ENCODE measurements at regions not wholly inside any gene's neighbourhood (a gene's known extent, or its start where the extent isn't known, plus 50 kb on each side); places are given as distances from the start of the nearest gene placed in this dataset.
"Not testable (repeated sequence)": the region's sequence is repeated elsewhere in the genome, so short reads cannot be mapped to it uniquely, and the experiment has no call there.

DNA sequence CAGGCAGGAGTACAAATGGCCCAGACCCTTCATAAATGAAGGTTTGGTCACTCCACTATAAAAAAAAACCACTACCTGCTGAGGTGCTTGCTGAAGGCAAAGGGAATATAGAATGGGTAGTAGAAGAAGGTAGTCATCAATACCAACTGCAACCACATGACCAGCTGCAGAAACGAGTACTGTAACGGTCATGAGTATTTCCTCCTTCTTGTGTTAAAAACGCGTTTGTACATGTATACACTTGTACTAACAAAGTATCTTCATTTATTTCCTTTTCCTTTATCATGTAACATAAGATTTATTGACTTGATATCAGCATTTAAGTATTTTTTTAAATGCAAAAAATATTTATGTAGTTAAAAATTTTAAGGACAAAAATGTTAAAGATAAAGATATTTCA lies 238.6 kb downstream of the TFAP2B start:
- no peak for DNase-seq (ENCODE audit: low spot score)

DNA sequence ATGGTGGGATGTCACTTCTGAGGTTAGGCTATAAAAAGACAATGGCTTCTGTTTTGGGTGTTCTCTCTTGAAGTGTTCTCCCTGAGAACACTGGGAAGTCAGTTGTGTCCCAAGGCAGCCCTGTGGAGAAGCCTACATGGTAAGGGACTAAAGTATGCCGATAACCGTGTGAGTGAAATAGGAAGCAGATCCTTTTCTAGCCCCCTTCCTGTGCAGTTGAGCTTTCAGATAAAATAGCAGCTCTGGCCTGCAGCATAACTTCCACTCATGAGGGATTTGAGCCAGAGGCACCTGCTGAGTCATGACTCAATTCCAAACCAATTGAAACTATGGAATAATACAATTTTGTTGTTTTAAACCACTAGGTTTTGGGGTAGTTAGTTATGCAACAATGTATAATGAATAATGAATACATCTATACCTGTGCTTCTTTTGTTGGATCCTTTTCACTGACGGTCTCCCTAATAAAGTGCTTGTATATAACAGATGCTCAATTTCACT lies 241.6 kb downstream of the TFAP2B start:
- DNase-seq (ENCODE audit: low spot score), result no peak

DNA sequence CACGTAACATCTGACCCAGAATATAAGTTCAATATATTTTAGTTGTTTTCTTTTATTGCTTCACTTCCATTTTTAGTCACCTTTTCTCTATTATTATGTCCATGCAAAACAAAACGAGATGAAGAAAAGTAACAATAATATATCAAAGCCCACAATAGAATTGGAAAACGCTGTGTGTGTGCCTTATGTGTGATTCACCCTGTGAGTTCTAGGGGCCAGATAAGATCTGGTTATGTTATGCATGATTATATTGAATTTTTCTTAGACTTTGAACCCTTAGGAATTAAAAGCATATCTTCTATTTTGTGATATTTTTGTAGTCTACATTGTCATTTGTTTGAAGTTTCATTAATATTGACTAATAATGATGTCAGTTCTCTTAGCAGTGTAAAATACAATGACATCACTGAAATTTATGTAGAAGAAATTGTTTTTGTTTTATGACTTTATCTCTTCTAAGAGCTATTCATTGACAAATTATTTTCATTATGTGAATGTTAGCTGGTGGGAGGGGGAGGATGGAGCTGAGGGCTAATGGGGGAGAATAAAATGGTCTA lies 243.6 kb downstream of the TFAP2B start:
- no peak for DNase-seq (ENCODE audit: low spot score)

DNA sequence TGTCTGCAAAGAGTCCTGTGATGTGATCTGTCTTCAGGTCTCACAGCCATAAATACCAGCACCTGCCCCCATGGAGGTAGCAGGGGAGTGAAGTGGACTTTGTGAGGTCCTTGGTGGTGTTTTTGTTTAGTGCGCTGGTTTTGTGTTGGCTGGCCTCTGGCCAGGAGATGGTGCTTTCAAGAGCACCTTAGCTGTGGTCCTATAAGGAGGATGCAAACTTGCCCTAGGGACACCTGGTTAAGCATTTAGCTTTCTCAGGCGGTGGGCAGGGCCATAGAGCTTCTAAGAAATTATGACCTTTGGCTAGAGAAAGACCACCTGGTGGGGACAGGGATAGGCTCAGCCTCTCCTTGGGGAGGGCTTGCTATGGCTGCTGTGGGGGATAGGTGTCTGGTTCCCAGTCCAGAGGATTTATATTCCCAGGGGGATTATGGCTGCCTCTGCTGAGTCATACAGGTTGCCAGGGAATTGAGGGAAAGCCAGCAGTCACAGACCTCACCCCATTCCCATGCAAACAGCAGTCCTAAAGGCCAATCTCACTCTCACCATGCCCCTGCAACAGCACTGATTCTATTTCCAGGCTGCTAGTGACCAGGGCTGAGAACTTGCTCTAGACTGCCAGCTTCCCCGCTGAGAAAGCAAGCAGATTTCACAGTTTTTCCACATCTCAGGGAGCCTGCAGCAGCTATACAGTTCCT lies 259.3 kb downstream of the TFAP2B start:
- DNase-seq (ENCODE audit: low spot score), result no peak

DNA sequence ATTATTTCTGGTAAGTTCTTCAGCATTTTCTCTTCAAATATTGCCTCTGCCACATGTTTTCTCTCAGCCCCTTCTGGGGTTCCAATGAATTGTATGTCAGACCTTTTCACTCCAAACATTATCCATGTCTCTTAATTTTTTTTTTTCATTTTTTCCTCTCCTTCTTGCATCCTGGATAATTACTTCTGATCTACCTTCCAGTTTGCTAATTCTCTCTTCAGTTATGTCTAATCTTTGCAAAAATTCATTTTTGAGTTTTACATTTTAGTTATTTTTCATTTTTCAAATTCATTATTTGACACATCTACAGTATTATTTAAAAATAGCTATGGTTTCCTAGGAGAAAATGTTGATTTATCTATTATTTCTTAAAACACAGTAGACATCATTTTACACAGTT lies 271.7 kb downstream of the TFAP2B start:
- DNase-seq (ENCODE audit: low spot score), result no peak

DNA sequence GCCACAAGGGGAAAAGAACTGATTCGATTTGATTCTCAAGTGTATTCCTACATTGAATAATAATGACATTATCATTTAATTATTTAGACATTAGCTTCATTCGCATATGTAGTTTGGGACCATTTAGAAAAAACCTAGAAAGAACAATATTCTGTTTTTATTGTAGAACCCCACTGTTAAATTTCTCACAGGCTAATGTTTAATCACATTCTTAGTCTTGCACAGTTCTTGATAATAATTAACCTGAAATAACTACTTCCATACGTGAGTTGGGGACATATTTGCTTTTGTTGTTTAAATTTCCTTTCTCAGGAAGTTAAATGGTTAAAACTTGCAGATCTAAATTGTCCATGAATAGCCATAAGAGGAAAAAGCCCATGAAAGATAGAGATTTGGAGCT lies 275.2 kb downstream of the TFAP2B start:
- no peak for DNase-seq (ENCODE audit: low spot score)

DNA sequence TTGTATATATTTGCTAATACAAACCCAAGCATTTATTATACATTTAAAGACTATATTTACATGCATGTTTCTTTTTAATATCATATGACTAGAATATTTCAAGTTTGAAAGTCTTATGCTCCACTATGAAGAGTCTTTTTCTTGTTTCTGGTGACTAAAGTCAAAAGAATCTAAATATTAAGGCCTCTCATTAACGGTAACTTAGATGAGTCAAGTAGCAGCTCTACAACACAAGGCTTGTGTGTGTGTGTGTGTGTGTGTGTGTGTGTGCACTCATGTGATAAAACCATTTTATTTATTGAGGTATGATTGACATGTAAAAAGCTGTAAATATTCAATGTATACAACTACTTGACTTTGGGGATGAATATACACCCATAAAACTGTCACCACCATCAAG lies 275.6 kb downstream of the TFAP2B start:
- DNase-seq (ENCODE audit: low spot score), result no peak

DNA sequence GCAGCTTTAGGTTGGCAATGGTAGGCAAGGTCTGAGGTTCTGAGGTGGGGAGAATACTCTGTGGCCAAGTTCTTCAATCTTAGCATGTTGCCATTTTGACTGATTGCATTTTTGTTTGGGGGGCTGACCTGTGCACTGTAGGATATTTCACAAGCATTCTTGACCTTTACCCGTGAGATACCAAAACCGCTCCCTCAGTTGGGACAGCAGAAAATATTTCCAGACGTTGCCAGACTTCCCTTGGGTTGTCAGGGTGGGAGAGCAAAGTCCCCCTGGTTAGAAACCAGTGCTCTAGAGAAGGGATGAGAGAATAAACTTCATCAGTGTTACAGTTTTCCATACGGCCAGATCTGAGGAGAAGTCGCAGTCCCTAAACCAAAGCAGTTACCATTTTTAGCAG lies 279.6 kb downstream of the TFAP2B start:
- DNase-seq (ENCODE audit: low spot score), result no peak

DNA sequence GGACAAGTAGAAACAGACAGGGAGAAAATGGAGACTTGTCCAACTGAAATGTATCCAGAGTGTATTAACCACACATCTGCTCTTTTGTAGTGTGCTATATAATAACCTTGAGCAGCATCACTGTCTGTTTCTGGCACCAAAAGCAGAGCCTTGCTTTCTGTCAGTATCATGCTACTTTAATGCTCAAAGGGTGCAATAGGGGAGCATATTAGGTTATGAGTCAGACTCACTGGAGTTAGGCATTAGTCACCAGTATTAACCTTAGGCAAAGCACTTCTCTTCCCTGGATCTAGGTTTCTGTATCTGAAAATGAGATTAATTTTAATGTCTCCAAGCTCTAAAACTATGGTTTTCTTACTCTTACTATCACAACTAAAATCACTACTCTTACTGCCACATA lies 280.1 kb downstream of the TFAP2B start:
- no peak for DNase-seq (ENCODE audit: low spot score)

DNA sequence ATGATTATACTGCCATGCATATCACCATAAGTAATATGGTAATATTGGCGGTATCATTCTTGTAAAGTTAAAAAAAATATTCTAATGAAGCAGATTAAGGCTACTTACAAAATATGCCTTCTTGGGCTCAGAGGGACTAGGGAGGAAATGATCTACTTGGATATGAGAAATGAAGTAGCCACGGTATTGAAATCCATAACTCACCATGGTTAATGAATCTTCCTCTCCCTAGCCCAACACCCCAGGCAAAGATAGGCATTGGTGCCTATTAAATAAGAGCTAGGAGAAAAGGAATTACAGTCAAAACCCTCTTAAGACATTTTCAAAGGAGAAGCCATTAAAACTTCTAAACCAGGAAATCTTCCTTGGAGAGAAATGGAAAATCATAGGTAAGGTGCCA lies 280.5 kb downstream of the TFAP2B start:
- no peak for DNase-seq (ENCODE audit: low spot score)

DNA sequence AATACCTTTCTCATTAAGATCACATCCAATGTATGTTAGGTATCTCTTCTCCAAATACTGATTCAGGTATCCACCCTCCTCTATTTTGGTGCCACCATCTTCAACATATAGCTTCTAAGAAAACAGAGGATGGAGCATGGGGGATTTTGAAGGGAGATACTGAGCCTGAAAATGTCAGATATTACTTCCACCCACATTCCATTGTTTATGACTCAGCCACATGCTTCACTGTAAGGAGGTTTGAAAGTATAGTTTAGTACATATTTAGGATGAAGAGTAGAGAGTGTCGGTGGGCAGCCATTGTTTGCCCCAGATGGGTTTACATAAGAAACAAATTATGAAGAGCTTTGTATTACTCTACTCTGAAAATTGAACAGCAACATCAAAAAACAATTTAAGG lies 286.7 kb downstream of the TFAP2B start:
- no peak for DNase-seq (ENCODE audit: low spot score)

DNA sequence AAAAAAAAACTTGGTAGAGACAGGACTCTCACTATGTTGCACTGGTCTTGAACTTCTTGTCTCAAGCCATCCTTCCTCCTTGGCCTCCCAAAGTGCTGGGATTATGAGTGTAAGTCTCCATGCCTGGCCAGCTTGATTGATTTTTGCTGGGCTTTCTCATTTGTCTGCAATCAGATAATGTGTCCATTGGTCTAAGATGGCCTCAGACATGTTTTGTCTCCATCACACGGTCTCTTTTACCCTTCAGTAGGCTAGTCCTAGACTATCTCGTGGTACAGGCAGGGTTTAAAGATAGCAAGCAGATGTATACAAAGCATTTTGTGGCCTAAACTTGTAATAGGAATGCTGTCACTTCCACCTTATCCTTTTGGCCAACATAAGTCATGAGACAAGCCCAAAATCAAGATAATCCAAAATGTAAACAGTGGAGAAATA lies 289.1 kb downstream of the TFAP2B start:
- DNase-seq (ENCODE audit: low spot score), result no peak

DNA sequence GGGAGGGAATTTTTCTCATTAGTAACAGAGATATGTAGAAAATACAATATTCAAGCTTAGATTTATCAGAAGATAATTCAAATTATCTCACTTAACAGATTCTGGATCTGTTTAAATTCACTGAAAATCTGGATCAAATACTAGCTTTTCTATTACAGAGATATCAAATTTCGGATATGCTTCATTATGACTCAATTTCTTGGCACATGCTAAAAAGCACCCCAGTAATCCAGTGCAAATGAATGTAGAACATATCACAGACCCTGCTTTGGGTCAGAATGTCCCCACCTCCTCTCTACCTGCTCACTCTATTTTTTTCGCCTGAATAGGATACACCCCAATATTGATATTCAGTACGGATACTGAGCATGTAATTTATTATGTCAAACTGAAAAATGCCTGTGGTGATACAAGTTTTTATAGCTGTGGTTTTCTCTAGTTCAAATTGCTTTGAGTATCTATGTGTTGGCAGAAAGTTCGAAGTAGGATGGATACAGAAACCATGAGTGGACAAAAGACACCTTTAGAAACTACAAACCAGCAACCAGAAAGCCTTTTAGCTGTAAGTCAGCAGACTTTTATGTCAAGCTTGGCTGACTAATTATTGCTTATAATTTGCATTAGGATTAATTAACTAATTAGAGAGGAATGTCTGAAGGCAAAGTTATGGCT lies 290.0 kb downstream of the TFAP2B start:
- DNase-seq (ENCODE audit: low spot score), result no peak

DNA sequence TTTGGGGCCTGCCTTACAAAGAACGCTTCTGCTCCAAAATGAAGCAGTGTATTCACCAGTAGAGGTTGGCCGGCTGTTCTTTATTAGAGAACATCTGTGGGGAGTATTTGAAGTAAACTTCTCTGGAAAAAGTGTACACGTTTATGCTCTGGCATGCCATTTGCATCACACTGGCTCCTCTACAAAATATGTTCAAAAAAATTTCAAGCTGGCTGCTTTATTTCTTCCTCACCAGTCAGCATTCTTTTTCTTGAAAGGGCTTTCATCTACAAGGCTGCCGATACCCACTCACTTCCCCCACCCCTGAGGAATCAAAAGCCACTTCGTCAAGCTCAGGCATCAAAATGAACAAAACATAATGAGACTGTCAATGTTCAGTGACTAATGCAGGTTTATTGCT lies 294.1 kb downstream of the TFAP2B start:
- DNase-seq (ENCODE audit: low spot score), result no peak

DNA sequence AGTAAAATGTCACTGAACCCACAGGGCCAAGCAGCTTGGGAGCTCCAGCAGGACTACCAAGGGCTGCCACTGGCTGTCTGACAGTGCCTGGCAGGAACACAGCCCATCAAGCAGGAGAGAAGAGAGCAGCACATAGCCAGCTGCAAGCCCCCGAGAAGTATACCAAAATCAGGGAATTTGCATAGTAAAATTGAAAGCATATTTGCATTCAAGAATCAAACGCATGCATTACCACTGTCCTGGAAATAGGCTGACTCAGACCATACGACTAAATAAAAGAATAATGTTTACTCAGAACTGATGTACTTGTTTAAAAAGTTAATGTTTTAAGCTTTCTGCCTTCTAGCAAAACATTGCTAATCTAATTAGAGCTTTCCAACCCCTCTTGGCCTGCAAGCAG lies 298.1 kb downstream of the TFAP2B start:
- no peak for DNase-seq (ENCODE audit: low spot score)

DNA sequence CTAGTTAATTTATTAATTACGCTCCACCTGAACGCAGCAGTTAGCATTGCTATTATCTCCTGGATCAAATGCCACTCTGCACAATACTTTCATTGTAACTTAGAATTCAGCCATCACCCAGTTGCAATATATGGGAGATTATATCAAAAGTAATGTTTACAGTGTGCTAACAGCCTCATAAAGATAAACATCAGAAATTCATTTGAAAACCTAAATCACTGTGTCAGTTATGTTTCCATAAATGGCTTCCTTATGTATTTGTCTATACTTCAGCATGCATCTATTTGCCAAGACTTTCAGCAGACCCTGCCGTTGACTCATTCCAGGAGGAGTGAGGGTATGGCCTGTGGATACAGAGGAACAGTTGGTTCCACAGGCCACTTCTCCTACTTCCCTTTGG lies 300.1 kb downstream of the TFAP2B start:
- no peak for DNase-seq (ENCODE audit: low spot score)

DNA sequence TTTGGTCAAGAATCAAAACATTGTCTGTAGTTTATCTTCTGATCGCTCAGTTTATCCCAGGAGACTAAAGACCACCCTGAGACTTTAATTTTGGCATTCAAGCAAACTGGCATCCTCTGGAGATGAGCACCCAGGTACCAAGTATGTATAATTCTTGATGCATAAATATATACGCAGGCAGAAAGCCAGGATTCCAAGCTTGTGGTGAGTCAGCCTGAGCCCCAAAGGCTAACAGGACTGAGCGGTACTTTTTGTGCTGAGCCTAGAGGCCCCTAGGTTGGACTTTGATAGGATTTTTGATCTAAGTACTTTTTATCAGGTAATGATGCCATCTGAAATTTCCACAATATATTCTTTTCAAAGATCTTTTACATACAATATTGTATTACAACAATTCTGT lies 301.3 kb downstream of the TFAP2B start:
- no peak for DNase-seq (ENCODE audit: low spot score)

DNA sequence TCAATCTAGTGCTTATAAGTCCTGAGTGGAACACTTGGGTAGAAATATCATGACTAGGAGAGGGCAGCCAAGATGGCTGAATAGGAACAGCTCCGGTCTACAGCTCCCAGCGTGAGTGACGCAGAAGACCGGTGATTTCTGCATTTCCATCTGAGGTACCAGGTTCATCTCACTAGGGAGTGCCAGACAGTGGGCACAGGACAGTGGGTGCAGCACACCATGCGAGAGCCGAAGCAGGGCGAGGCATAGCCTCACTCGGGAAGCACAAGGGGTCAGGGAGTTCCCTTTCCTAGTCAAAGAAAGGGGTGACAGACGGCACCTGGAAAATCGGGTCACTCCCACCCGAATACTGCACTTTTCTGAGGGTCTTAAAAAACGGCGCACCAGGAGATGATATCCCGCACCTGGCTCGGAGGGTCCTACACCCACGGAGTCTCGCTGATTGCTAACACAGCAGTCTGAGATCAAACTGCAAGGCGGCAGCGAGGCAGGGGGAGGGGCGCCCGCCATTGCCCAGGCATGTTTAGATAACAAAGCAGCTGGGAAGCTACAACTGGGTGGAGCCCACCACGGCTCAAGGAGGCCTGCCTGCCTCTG lies 302.8 kb downstream of the TFAP2B start:
- DNase-seq (ENCODE audit: low spot score), result not testable (repeated sequence)

DNA sequence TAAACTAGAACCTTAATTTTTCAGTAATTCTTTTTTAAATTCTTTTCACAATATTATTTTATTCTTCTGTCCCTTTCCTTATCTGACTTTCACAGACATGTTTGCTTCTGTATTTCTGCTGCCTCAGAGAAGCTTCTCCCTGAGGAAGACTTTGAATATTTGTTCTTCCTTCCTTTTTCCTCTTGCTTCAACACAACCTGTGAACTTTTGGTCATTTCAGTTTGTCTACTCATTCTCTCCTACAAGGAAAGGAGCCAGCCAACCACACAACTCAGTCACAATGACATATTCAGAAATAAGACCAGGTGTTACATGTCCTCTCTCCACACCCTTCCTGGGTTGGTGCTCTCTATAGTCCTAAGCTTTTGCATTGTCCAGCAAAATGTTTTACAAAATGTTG lies 310.4 kb downstream of the TFAP2B start:
- DNase-seq (ENCODE audit: low spot score), result no peak

DNA sequence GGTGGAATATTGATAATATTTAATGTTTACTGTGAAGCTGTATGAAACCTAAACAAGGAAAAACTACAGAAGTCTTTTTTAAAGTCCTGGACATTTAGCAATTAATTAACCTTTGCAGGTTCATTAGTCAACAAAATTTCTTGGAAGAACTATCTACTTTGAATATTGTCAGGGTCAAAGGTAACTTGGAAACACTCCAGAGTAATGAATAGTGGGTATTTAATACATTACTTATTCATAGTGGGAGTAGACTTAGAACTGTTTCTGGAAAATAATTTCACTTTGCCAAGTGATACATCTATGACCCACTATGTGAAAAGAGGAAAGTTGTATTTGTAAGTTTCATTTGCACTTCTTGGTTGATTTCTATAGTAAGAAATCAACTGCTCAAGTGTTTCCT lies 319.1 kb downstream of the TFAP2B start:
- DNase-seq (ENCODE audit: low spot score), result no peak

DNA sequence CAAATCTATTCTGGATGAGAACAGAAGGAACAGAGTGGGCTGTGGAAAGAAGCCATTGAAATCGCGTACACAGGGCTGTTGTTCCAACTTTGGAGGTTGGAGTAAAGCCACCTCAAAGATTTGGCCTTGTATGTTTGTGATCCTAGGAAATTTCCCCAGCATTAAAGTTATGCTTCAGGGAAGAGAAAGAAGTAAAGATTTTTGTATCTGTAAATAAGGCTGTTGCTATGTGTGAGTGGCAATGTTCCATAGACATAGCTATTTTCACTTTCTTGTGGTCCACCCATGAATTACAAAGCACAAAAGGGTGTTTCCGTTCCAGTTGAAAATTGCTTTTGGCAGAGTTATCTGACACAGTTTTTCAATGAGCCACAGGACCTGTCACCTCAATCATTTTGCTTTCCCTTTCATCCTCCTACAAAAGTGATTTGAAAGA lies 321.3 kb downstream of the TFAP2B start:
- no peak for DNase-seq (ENCODE audit: low spot score)

DNA sequence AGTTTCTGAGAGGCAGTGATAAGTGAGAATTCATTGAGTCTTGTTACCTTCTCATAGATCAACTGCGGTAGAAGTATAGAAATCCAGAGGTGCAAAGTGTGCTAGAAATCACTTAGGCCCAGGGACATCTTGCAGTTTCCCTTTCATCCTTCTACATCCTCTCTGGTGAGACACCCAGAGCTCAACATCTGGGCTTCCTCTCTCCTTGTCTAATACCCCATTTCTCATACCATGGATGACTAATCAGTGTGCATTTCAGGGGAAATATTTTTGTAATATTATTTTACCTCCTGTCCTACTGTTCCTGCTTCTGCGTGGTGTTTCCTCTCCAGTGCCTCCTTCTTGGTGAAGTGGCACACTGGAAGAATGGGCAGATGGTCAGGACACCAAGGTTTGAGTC lies 322.4 kb downstream of the TFAP2B start:
- no peak for DNase-seq (ENCODE audit: low spot score)

DNA sequence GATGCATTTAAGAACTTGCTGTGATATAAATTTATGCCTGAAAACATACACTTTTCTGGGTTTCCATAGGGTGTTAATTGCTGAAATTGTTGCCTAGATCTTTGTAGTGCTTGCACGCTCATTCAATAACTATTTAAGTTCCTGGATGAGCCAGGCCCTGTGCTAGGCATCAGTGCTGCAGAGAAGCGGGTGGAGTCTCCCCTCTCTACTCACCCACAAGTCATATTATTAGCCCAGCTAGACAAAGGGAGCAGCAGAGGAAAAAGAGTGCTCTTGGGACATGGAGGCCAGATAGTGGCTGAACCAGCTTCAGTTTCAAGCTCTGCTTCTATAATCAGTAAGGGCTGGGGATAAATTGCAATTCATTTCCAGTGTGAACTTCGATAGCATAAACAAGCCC lies 329.1 kb downstream of the TFAP2B start:
- no peak for DNase-seq (ENCODE audit: low spot score)

Data from globus pallidus (tissue), 1 donor.